WERI-Rb-1 (cell line): ENCODE measurements at regions not wholly inside any gene's neighbourhood (a gene's known extent, or its start where the extent isn't known, plus 50 kb on each side); places are given as distances from the start of the nearest gene placed in this dataset.

ENCODE experiments used
- DNase-seq: peaks from one replicate; pipeline ENCODE4 v3.0.0-alpha.2; 2020
- H3K27ac ChIP-seq: fragments of 250-450 bp; sonication (Bioruptor Pico); 2 replicates; pipeline ENCODE4 v1.5.1; 2020; ENCODE audit warnings: mild to moderate bottlenecking, moderate library complexity
- H3K27me3 ChIP-seq: fragments of 250-450 bp; sonication (Bioruptor Pico); 2 replicates; pipeline ENCODE4 v1.5.1; 2021; ENCODE audit warnings: mild to moderate bottlenecking, low read depth, moderate library complexity; ENCODE audit not compliant: insufficient read depth, severe bottlenecking
- H3K36me3 ChIP-seq: fragments of 250-450 bp; sonication (Bioruptor Pico); 2 replicates; pipeline ENCODE4 v1.5.1; 2020; ENCODE audit warnings: mild to moderate bottlenecking, moderate library complexity
- H3K4me3 ChIP-seq: 2 replicates; pipeline ENCODE4 v1.5.1; 2011; ENCODE audit warnings: low read depth, mild to moderate bottlenecking, control low read depth, low read length
- H3K9me3 ChIP-seq: fragments of 250-450 bp; sonication (Bioruptor Pico); 2 replicates; pipeline ENCODE4 v1.5.1; 2021; ENCODE audit warnings: mild to moderate bottlenecking, moderate library complexity; ENCODE audit not compliant: severe bottlenecking
- TF ChIP-seq, protein P1 (sequence below): IDR thresholded peaks from 2 replicates; pipeline ENCODE4 v1.5.1; 2011; ENCODE audit warnings: low read depth, mild to moderate bottlenecking, control low read depth, inconsistent platforms, low read length

- Histone ChIP-seq H3K36me3 (no peaks in the 10 kb centered on the region), H3K9me3 (no peaks in the 10 kb centered on the region), H3K4me3 (no peak overlapping the region), H3K27ac (no peak overlapping the region), H3K27me3 (no peaks in the 10 kb centered on the region)
- DNase-seq = no peak
- TF ChIP-seq, protein P1, sequence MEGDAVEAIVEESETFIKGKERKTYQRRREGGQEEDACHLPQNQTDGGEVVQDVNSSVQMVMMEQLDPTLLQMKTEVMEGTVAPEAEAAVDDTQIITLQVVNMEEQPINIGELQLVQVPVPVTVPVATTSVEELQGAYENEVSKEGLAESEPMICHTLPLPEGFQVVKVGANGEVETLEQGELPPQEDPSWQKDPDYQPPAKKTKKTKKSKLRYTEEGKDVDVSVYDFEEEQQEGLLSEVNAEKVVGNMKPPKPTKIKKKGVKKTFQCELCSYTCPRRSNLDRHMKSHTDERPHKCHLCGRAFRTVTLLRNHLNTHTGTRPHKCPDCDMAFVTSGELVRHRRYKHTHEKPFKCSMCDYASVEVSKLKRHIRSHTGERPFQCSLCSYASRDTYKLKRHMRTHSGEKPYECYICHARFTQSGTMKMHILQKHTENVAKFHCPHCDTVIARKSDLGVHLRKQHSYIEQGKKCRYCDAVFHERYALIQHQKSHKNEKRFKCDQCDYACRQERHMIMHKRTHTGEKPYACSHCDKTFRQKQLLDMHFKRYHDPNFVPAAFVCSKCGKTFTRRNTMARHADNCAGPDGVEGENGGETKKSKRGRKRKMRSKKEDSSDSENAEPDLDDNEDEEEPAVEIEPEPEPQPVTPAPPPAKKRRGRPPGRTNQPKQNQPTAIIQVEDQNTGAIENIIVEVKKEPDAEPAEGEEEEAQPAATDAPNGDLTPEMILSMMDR = no peak
Observed at GRCh38 chr1:193311226-193311948, 125.0 kb upstream of the B3GALT2 start.

DNA sequence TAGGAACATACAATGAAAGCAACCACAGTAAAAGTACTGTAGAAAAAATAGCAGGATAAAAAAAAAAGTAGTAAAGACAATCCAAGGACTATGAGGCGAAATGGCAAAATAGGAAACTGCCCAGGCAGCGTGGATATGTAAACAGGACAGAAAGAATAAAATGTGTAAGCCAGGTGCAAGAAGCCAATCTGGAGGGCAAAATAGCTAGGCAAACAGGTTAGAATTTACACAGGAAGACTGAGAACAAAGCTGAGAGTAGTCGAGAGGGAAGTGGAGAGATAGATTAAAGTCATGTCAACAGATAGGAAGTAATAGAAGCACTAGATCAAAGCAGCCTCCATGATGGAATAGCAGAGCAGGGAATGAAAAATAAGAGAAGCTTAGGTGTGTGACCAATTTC is 124.2 kb upstream of the B3GALT2 start:
- Histone ChIP-seq H3K27ac (no peak overlapping the region), H3K27me3 (no peaks in the 10 kb centered on the region), H3K4me3 (no peak overlapping the region), H3K9me3 (no peaks in the 10 kb centered on the region), H3K36me3 (no peaks in the 10 kb centered on the region)
- no peak for DNase-seq
- TF ChIP-seq, protein P1 = no peak

DNA sequence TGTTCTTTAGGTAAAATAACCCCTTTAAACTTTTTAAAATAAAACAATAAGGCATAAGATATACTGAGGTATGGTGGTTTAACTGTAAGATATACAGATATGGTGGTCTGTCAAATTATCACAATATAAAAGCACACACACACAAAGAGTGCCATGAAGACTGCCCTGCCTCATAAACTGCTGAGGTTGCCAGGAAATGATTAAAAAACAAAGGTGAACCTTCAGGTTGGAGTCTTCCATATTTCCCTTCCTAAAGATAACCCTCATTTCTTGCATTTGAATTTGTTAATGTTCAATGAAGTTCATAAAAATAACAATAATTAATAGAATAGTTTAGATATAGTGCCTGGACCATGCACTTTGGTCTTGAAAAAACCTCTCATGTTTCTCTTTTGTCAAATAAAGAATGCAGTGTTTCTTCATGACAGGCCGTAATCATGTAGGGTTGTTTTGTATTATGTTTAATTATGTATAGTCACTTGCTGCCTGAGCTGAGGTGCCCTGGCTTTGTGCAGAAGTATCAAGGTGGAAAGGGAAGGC is 123.6 kb upstream of the B3GALT2 start:
- Histone ChIP-seq H3K9me3 (no peaks in the 10 kb centered on the region), H3K4me3 (no peak overlapping the region), H3K36me3 (no peaks in the 10 kb centered on the region), H3K27me3 (no peaks in the 10 kb centered on the region), H3K27ac (no peak overlapping the region)
- no peak for DNase-seq
- TF ChIP-seq, protein P1 = no peak

DNA sequence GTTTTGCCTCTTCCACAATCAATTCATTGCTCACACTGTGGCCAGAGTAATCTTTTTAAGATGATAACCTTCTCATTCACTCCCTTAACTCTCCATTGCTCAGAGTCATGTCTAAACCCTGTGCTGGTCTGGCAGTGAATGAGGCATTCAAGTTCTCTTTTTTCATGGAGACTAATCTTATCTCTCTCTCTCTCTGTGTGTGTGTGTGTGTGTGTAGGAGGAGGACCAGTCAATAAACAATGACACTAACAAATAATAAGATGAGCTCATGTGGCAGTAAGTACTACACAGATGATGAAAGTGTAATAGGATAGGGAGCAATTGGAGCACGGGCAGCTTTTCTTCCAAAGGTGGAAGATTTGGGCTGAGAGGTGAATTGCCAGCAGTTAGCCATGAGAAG is 122.0 kb upstream of the B3GALT2 start:
- no peak overlapping the region for H3K4me3 ChIP-seq
- no peak for DNase-seq
- H3K9me3 ChIP-seq = no peaks in the 10 kb centered on the region
- H3K27ac ChIP-seq = no peak overlapping the region
- no peaks in the 10 kb centered on the region for H3K36me3 ChIP-seq
- TF ChIP-seq, protein P1 = no peak
- H3K27me3 ChIP-seq = no peaks in the 10 kb centered on the region

GRCh38 chr1:193306430-193306829 is 120.0 kb upstream of the B3GALT2 start:
- H3K27ac ChIP-seq = no peak overlapping the region
- H3K4me3 ChIP-seq = no peak overlapping the region
- H3K36me3 ChIP-seq = no peaks in the 10 kb centered on the region
- no peaks in the 10 kb centered on the region for H3K9me3 ChIP-seq
- TF ChIP-seq, protein P1 = no peak
- H3K27me3 ChIP-seq = no peaks in the 10 kb centered on the region
- no peak for DNase-seq
